Endodermal cell (in vitro differentiated cells): ENCODE measurements at regions not wholly inside any gene's neighbourhood (a gene's known extent, or its start where the extent isn't known, plus 50 kb on each side); places are given as distances from the start of the nearest gene placed in this dataset.
A peak's percentile ranks its signal among the peaks of the same experiment; 100 is the strongest.

ENCODE experiments used
- DNase-seq: peaks from one replicate; pipeline ENCODE4 v3.0.0-alpha.2; 2017
- H3K27ac ChIP-seq: 2 replicates; pipeline ENCODE4 v1.5.1; 2013; ENCODE audit warnings: mild to moderate bottlenecking, low read depth, low read length, moderate library complexity
- H3K27me3 ChIP-seq: 2 replicates; pipeline ENCODE4 v1.6.1; 2013; ENCODE audit warnings: mild to moderate bottlenecking, low read length, moderate library complexity; ENCODE audit not compliant: insufficient read depth, control insufficient read depth, poor library complexity, severe bottlenecking
- H3K36me3 ChIP-seq: 2 replicates; pipeline ENCODE4 v1.7.0; 2013; ENCODE audit warnings: mild to moderate bottlenecking, low read length, moderate library complexity; ENCODE audit not compliant: control insufficient read depth, insufficient read depth
- H3K4me1 ChIP-seq: one replicate; pipeline ENCODE4 v1.7.0; 2013; ENCODE audit warnings: low read length; ENCODE audit not compliant: control insufficient read depth, insufficient read depth
- H3K4me3 ChIP-seq: 2 replicates; pipeline ENCODE4 v1.5.1; 2013; ENCODE audit warnings: mild to moderate bottlenecking, low read length, moderate library complexity
- H3K9ac ChIP-seq: 2 replicates; pipeline ENCODE4 v1.6.1; 2013; ENCODE audit warnings: mild to moderate bottlenecking, low read length, moderate library complexity; ENCODE audit not compliant: poor library complexity, severe bottlenecking; ENCODE audit errors: extremely low read depth
- H3K9me3 ChIP-seq: 2 replicates; pipeline ENCODE4 v1.6.1; 2013; ENCODE audit warnings: mild to moderate bottlenecking, low read length, moderate library complexity; ENCODE audit not compliant: control insufficient read depth
- H3K27ac Mint-ChIP-seq: 2 replicates; pipeline ENCODE4 v1.8.0; 2020; ENCODE audit warnings: mixed read lengths
- H3K27me3 Mint-ChIP-seq: 2 replicates; pipeline ENCODE4 v1.8.0; 2021; ENCODE audit warnings: mild to moderate bottlenecking, mixed read lengths; ENCODE audit not compliant: insufficient read depth
- H3K36me3 Mint-ChIP-seq: 2 replicates; pipeline ENCODE4 v1.8.0; 2020; ENCODE audit warnings: low read depth, mixed read lengths
- H3K4me1 Mint-ChIP-seq: 2 replicates; pipeline ENCODE4 v1.8.0; 2020; ENCODE audit warnings: mixed read lengths
- H3K4me3 Mint-ChIP-seq: 2 replicates; pipeline ENCODE4 v1.8.0; 2020; ENCODE audit warnings: mild to moderate bottlenecking, moderate library complexity, mixed read lengths
- H3K9me3 Mint-ChIP-seq: 2 replicates; pipeline ENCODE4 v1.8.0; 2020; ENCODE audit warnings: mild to moderate bottlenecking, mixed read lengths
- WGBS, 2 experiments: methylation state at CpG; one replicate each; pipeline versions ENCODE4 v1.1.5 to v1.1.7; 2013; ENCODE audit warnings: missing lambda C conversion rate in 2 of 2, mixed read lengths in 1 of 2; ENCODE audit not compliant: insufficient coverage in 1 of 2, insufficient read length in 1 of 2; 5-methylcytosine and 5-hydroxymethylcytosine counted together
- TF ChIP-seq, protein P1 (sequence below): fragments of 200-600 bp; sonication (generic); conservative IDR thresholded peaks from 2 replicates; pipeline ENCODE4 v1.5.0; 2021; ENCODE audit warnings: antibody characterized with exemption, mild to moderate bottlenecking

- no peak for DNase-seq
- Mint-ChIP-seq H3K4me3 (no peak overlapping the region), H3K27me3 (no peaks in the 10 kb centered on the region), H3K27ac (no peak overlapping the region), H3K4me1 (peaks cover 7% of the 10 kb centered on the region), H3K36me3 (no peaks in the 10 kb centered on the region), H3K9me3 (no peaks in the 10 kb centered on the region)
- TF ChIP-seq, protein P1, sequence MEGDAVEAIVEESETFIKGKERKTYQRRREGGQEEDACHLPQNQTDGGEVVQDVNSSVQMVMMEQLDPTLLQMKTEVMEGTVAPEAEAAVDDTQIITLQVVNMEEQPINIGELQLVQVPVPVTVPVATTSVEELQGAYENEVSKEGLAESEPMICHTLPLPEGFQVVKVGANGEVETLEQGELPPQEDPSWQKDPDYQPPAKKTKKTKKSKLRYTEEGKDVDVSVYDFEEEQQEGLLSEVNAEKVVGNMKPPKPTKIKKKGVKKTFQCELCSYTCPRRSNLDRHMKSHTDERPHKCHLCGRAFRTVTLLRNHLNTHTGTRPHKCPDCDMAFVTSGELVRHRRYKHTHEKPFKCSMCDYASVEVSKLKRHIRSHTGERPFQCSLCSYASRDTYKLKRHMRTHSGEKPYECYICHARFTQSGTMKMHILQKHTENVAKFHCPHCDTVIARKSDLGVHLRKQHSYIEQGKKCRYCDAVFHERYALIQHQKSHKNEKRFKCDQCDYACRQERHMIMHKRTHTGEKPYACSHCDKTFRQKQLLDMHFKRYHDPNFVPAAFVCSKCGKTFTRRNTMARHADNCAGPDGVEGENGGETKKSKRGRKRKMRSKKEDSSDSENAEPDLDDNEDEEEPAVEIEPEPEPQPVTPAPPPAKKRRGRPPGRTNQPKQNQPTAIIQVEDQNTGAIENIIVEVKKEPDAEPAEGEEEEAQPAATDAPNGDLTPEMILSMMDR = no peak
- Histone ChIP-seq H3K9ac (no peak overlapping the region), H3K4me3 (no peak overlapping the region), H3K27me3 (no peaks in the 10 kb centered on the region), H3K27ac (no peak overlapping the region), H3K4me1 (no peaks in the 10 kb centered on the region), H3K9me3 (no peaks in the 10 kb centered on the region), H3K36me3 (no peaks in the 10 kb centered on the region)
- 74 to 88% methylated on average over 4 of the region's 4 CpGs for WGBS, 2 experiments
These were observed 285.8 kb downstream of the LMX1A start for GRCh38 chr1:165070675-165071074.

DNA sequence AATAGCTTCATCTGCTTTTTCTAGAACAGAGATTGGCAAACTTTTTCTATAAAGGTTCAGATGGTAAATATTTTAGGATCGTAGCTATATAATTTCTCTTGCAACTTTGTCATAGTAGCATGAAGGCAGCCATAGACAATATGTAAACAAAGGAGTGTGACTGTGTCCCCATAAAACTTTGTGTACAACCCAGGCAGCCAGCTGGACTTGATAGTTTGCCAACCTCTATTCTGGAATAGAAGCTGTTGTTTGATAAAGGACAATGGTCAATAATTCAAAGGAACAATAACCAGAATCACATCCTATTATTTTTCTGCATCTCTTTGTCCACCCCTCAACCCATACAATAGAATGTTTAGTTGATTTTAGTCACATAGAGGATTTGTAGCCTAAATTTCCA is 286.7 kb downstream of the LMX1A start:
- H3K27me3 Mint-ChIP-seq = no peaks in the 10 kb centered on the region
- H3K27me3 ChIP-seq = no peaks in the 10 kb centered on the region
- H3K36me3 ChIP-seq = no peaks in the 10 kb centered on the region
- no peak overlapping the region for H3K27ac Mint-ChIP-seq
- no peak overlapping the region for H3K4me3 ChIP-seq
- peaks cover 7% of the 10 kb centered on the region for H3K4me1 Mint-ChIP-seq
- TF ChIP-seq, protein P1 = no peak
- H3K27ac ChIP-seq = no peak overlapping the region
- H3K9me3 ChIP-seq = no peaks in the 10 kb centered on the region
- no peaks in the 10 kb centered on the region for H3K9me3 Mint-ChIP-seq
- H3K4me3 Mint-ChIP-seq = no peak overlapping the region
- 93% methylated on average over 1 of the region's 1 CpG; no CpG with 5 or more reads in 1 of the 2 experiments for WGBS, 2 experiments
- no peak for DNase-seq
- H3K36me3 Mint-ChIP-seq = no peaks in the 10 kb centered on the region
- no peaks in the 10 kb centered on the region for H3K4me1 ChIP-seq
- no peak overlapping the region for H3K9ac ChIP-seq

DNA sequence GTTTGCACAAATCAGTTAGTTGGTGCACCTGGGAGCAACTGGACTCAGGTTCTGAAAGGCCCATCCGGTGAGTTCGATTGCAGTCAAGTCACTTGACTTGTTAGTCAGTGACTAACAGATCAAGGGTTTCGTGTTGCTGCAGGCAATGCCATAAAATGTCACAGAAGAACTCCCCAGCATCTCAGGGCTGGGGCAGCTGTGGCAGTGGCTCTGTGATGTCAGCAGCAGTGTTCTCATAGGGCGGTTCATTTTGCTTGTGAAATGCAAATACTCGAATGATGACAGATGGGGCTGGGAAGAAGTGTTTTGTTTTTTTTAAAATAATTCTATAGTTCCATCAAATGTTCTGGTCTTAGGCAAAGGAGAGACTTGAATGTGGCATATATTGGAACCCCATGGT is 287.8 kb downstream of the LMX1A start:
- Histone ChIP-seq H3K4me3 (no peak overlapping the region), H3K27me3 (no peaks in the 10 kb centered on the region), H3K9ac (no peak overlapping the region), H3K27ac (no peak overlapping the region), H3K36me3 (no peaks in the 10 kb centered on the region), H3K4me1 (no peaks in the 10 kb centered on the region), H3K9me3 (no peaks in the 10 kb centered on the region)
- Mint-ChIP-seq H3K4me3 (no peak overlapping the region), H3K27ac (no peak overlapping the region), H3K36me3 (no peaks in the 10 kb centered on the region), H3K27me3 (no peaks in the 10 kb centered on the region), H3K9me3 (no peaks in the 10 kb centered on the region), H3K4me1 (peaks cover 7% of the 10 kb centered on the region)
- TF ChIP-seq, protein P1 = no peak
- WGBS, 2 experiments = 85 to 90% methylated on average over 4 to 5 of the region's 5 CpGs
- DNase-seq = peak; percentile 36
